H9 (cell line): ENCODE measurements at regions not wholly inside any gene's neighbourhood (a gene's known extent, or its start where the extent isn't known, plus 50 kb on each side); places are given as distances from the start of the nearest gene placed in this dataset.

Source experiments
- DNase-seq: peaks from one replicate; pipeline ENCODE4 v3.0.0-alpha.2; 2017
- H2AFZ ChIP-seq: one replicate; pipeline ENCODE4 v1.6.1; 2013; ENCODE audit warnings: mild to moderate bottlenecking, low read length, control low read depth, moderate library complexity
- H2AK5ac ChIP-seq: 2 replicates; pipeline ENCODE4 v1.6.1; 2013; ENCODE audit warnings: low read length, control low read depth, mixed read lengths; ENCODE audit not compliant: insufficient read length
- H2BK120ac ChIP-seq: one replicate; pipeline ENCODE4 v1.6.1; 2013; ENCODE audit warnings: low read depth, mild to moderate bottlenecking, low read length, control low read depth, inconsistent platforms; ENCODE audit not compliant: poor library complexity, severe bottlenecking
- H2BK12ac ChIP-seq: 2 replicates; pipeline ENCODE4 v1.6.1; 2013; ENCODE audit warnings: low read length, control low read depth, mixed read lengths, low read depth; ENCODE audit not compliant: insufficient read length
- H2BK15ac ChIP-seq: 2 replicates; pipeline ENCODE4 v1.6.1; 2013; ENCODE audit warnings: low read depth, low read length, control low read depth
- H2BK20ac ChIP-seq: one replicate; pipeline ENCODE4 v1.6.1; 2013; ENCODE audit warnings: low read depth, mild to moderate bottlenecking, low read length, control low read depth, inconsistent platforms; ENCODE audit not compliant: poor library complexity, severe bottlenecking
- H2BK5ac ChIP-seq: 2 replicates; pipeline ENCODE4 v1.6.1; 2013; ENCODE audit warnings: low read length, control low read depth, mixed read lengths; ENCODE audit not compliant: insufficient read length
- H3K14ac ChIP-seq: 2 replicates; pipeline ENCODE4 v1.6.1; 2013; ENCODE audit warnings: low read length, control low read depth; ENCODE audit not compliant: insufficient read depth
- H3K18ac ChIP-seq: 2 replicates; pipeline ENCODE4 v1.6.1; 2013; ENCODE audit warnings: low read depth, mild to moderate bottlenecking, mixed read lengths, low read length, control low read depth; ENCODE audit not compliant: insufficient read length
- H3K23ac ChIP-seq: 2 replicates; pipeline ENCODE4 v1.6.1; 2013; ENCODE audit warnings: low read length, control low read depth, mixed read lengths, low read depth; ENCODE audit not compliant: insufficient read length
- H3K23me2 ChIP-seq: 2 replicates; pipeline ENCODE4 v1.6.1; 2013; ENCODE audit warnings: low read depth, mild to moderate bottlenecking, mixed read lengths, low read length, control low read depth; ENCODE audit not compliant: insufficient read length, poor library complexity, severe bottlenecking
- H3K27ac ChIP-seq: 2 replicates; pipeline ENCODE4 v1.5.1; 2013; ENCODE audit warnings: low read length, control low read depth, mixed read lengths, low read depth; ENCODE audit not compliant: insufficient read length
- H3K27me3 ChIP-seq: 2 replicates; pipeline ENCODE4 v1.6.1; 2013; ENCODE audit warnings: low read length, control low read depth, inconsistent platforms; ENCODE audit not compliant: insufficient read depth
- H3K4ac ChIP-seq: 2 replicates; pipeline ENCODE4 v1.6.1; 2013; ENCODE audit warnings: low read depth, mild to moderate bottlenecking, control low read depth, inconsistent platforms, low read length, moderate library complexity
- H3K4me1 ChIP-seq: 2 replicates; pipeline ENCODE4 v1.6.1; 2013; ENCODE audit warnings: low read length, control low read depth, inconsistent platforms; ENCODE audit not compliant: insufficient read depth
- H3K4me2 ChIP-seq: 2 replicates; pipeline ENCODE4 v1.6.1; 2013; ENCODE audit warnings: low read length, control low read depth, mixed read lengths; ENCODE audit not compliant: insufficient read length, insufficient read depth
- H3K56ac ChIP-seq: 2 replicates; pipeline ENCODE4 v1.6.1; 2013; ENCODE audit warnings: low read depth, mild to moderate bottlenecking, mixed read lengths, low read length, control low read depth; ENCODE audit not compliant: insufficient read length
- H3K79me1 ChIP-seq: 2 replicates; pipeline ENCODE4 v1.6.1; 2013; ENCODE audit warnings: low read depth, mild to moderate bottlenecking, moderate library complexity, low read length, control low read depth, inconsistent platforms; ENCODE audit not compliant: insufficient read depth, poor library complexity, severe bottlenecking
- H3K79me2 ChIP-seq: 2 replicates; pipeline ENCODE4 v1.6.1; 2013; ENCODE audit warnings: low read length, control low read depth, inconsistent platforms; ENCODE audit not compliant: insufficient read depth
- H3K9ac ChIP-seq: 2 replicates; pipeline ENCODE4 v1.6.1; 2013; ENCODE audit warnings: low read length, control low read depth, mixed read lengths; ENCODE audit not compliant: insufficient read length; ENCODE audit errors: extremely low read depth
- H3K9me3 ChIP-seq: one replicate; pipeline ENCODE4 v1.6.1; 2013; ENCODE audit warnings: low read depth, low read length, inconsistent platforms; ENCODE audit not compliant: control insufficient read depth
- H3T11ph ChIP-seq: one replicate; pipeline ENCODE4 v1.6.1; 2013; ENCODE audit warnings: mild to moderate bottlenecking, low read length, control low read depth, inconsistent platforms
- H4K20me1 ChIP-seq: one replicate; pipeline ENCODE4 v1.6.1; 2013; ENCODE audit not compliant: control insufficient read depth, insufficient read length, insufficient read depth
- H4K5ac ChIP-seq: 2 replicates; pipeline ENCODE4 v1.6.1; 2013; ENCODE audit warnings: low read depth, mild to moderate bottlenecking, mixed read lengths, low read length, control low read depth; ENCODE audit not compliant: insufficient read length
- H4K8ac ChIP-seq: replicated peaks from 2 replicates; pipeline ENCODE4 v1.6.1; 2013; ENCODE audit warnings: low read length, control low read depth, mixed read lengths, low read depth; ENCODE audit not compliant: insufficient read length
- H4K91ac ChIP-seq: 2 replicates; pipeline ENCODE4 v1.6.1; 2013; ENCODE audit warnings: low read depth, mild to moderate bottlenecking, moderate library complexity, mixed read lengths, low read length, control low read depth; ENCODE audit not compliant: insufficient read length
- H3K27ac Mint-ChIP-seq, 3 experiments: 2 replicates in 2 of 3; 3 replicates in 1 of 3; pipeline ENCODE4 v1.8.0; 2020 to 2021; ENCODE audit warnings: mixed read lengths in 3 of 3, mild to moderate bottlenecking in 1 of 3, moderate library complexity in 1 of 3
- H3K27me3 Mint-ChIP-seq: 2 replicates; pipeline ENCODE4 v1.8.0; 2021; ENCODE audit warnings: low read depth, mild to moderate bottlenecking, moderate library complexity, mixed read lengths
- H3K36me3 Mint-ChIP-seq, 3 experiments: 2 replicates in 2 of 3; 3 replicates in 1 of 3; pipeline ENCODE4 v1.8.0; 2020 to 2021; ENCODE audit warnings: low read depth in 3 of 3, mixed read lengths in 3 of 3; ENCODE audit not compliant: insufficient read depth in 1 of 3
- H3K4me1 Mint-ChIP-seq, 2 experiments: 2 replicates each; pipeline ENCODE4 v1.8.0; 2020; ENCODE audit warnings: mixed read lengths in 2 of 2
- H3K4me3 Mint-ChIP-seq, 2 experiments: 2 replicates in 1 of 2; 3 replicates in 1 of 2; pipeline ENCODE4 v1.8.0; 2020 to 2021; ENCODE audit warnings: mild to moderate bottlenecking in 2 of 2, mixed read lengths in 2 of 2, moderate library complexity in 1 of 2
- H3K9me3 Mint-ChIP-seq, 2 experiments: 2 replicates in 1 of 2; 3 replicates in 1 of 2; pipeline ENCODE4 v1.8.0; 2020; ENCODE audit warnings: mild to moderate bottlenecking in 2 of 2, mixed read lengths in 2 of 2, moderate library complexity in 1 of 2
- CTCF ChIP-seq: fragments of 200-600 bp; sonication (generic); conservative IDR thresholded peaks from 3 replicates; pipeline ENCODE4 v1.8.0; 2021; ENCODE audit warnings: antibody characterized with exemption, mild to moderate bottlenecking
- WGBS: extraction: QIAGEN DNeasy Blood & Tissue Kit; methylation state at CpG from one replicate; pipeline ENCODE4 v1.1.7; 2013; ENCODE audit warnings: missing lambda C conversion rate, low lambda C conversion rate, mixed read lengths; ENCODE audit not compliant: insufficient read length; ENCODE audit errors: extremely low coverage; 5-methylcytosine and 5-hydroxymethylcytosine counted together

DNA sequence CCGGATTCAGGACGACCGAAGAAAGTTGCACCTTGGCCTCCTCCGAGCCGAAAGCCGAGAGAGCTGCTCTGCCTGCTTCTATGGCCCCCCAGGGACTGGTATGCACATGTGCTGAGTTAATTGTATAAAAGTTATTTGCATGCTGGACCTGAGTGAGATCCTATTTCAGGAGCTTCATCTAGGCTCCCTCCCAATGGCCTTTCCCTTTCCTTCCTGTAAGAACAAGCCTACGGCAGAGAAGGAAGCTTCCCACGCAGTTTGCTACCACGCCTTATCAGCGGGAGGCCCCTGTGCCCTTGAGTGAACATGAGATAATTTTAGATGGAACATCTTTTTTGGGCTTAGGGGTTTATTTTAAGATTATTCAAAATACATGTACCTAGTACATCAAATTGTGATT lies 65.9 kb downstream of the RIN2 start:
- Mint-ChIP-seq H3K4me1 (peaks cover 8 to 12% of the 10 kb centered on the region in 2 experiments), H3K4me3 (no peak overlapping the region), H3K27me3 (no peaks in the 10 kb centered on the region; the same call in 1 of the 2 replicates), H3K27ac (no peak overlapping the region; a peak in 1 of 7 replicates), H3K9me3 (no peaks in the 10 kb centered on the region; a peak in 1 of 5 replicates), H3K36me3 (no peaks in the 10 kb centered on the region)
- Histone ChIP-seq H3K27ac (no peak overlapping the region), H3K23me2 (no peaks in the 10 kb centered on the region), H3K79me2 (no peaks in the 10 kb centered on the region), H3K9me3 (no peaks in the 10 kb centered on the region), H3K4ac (no peak overlapping the region), H3K4me2 (no peak overlapping the region), H4K91ac (no peak overlapping the region), H3K27me3 (no peaks in the 10 kb centered on the region), H2BK5ac (no peak overlapping the region), H2BK20ac (no peak overlapping the region), H3K4me1 (no peaks in the 10 kb centered on the region; the same call in 1 of the 2 replicates), H3K18ac (no peak overlapping the region), H3K9ac (no peak overlapping the region), H2BK12ac (no peak overlapping the region), H3T11ph (no peak overlapping the region), H4K8ac (no peak overlapping the region), H3K14ac (no peak overlapping the region), H3K79me1 (no peaks in the 10 kb centered on the region), H3K56ac (no peak overlapping the region), H4K5ac (no peak overlapping the region), H4K20me1 (no peaks in the 10 kb centered on the region), H2BK15ac (no peak overlapping the region), H2AFZ (no peak overlapping the region), H2AK5ac (no peak overlapping the region), H3K23ac (no peak overlapping the region), H2BK120ac (no peak overlapping the region)
- no peak for TF ChIP-seq CTCF
- no peak for DNase-seq
- WGBS: no CpG with 5 or more reads among the region's 10 CpGs
